ENCODE measurements at regions not wholly inside any gene's neighbourhood (a gene's known extent, or its start where the extent isn't known, plus 50 kb on each side); places are given as distances from the start of the nearest gene placed in this dataset.

GRCh38 chr4:187617113-187617512 lies 378.5 kb upstream of the ZFP42 start:
- TF ChIP-seq CTCF (IDR thresholded peaks at IDR 0.05) (no peak), POLR2A (IDR thresholded peaks at IDR 0.05) (no peak)

Data from body of pancreas (tissue), 4 donors.